K562 (cell line): ENCODE measurements at regions not wholly inside any gene's neighbourhood (a gene's known extent, or its start where the extent isn't known, plus 50 kb on each side); places are given as distances from the start of the nearest gene placed in this dataset.

Source experiments
- ATAC-seq: fragments of 200-7000 bp; cut with Tn5 transposase; 3 replicates; pipeline ENCODE4 v1.9.1; 2020; ENCODE audit warnings: moderate library complexity
- BruUV-seq: library from RNA; stranded (reverse); fragments of 400-500 nt; replicated peaks from 2 replicates; lab custom pipeline; 2021; lab: Mats Ljungman, UMichigan
- CTCF ChIA-PET: fragments of 300-600 bp; formaldehyde crosslinking; extraction: SDS; loops from one replicate; lab custom pipeline; 2021; ENCODE audit warnings: low intra/inter-chr PET ratio; lab: Yijun Ruan, JAX
- POLR2A ChIA-PET: fragments of 300-600, 350-650 bp; sonication (Branson Sonifier 250); formaldehyde crosslinking; extraction: SDS; loops from one replicate; lab custom pipeline; 2021; ENCODE audit warnings: antibody characterized with exemption, inconsistent platforms; lab: Yijun Ruan, JAX
- DNase-seq, 4 experiments: peaks; one replicate each; pipeline versions ENCODE4 v3.0.0 to v3.0.0-alpha.2; 2011 to 2018; ENCODE audit warnings: low spot score in 3 of 4, mixed read lengths in 3 of 4; ENCODE audit errors: extremely low read depth in 1 of 4
- FAIRE-seq: peaks from 2 replicates; lab custom pipeline; 2011; peaks lifted over from hg19 to GRCh38; lab: Jason Lieb, UNC
- H2AFZ ChIP-seq: 2 replicates; pipeline ENCODE4 v1.6.0; 2011; ENCODE audit warnings: low read depth, low read length, control low read depth, inconsistent platforms
- H3K27ac ChIP-seq: fragments of 200-600 bp; 3 replicates; pipeline ENCODE4 v1.8.0; 2011; ENCODE audit warnings: low read depth, mild to moderate bottlenecking, control low read depth, inconsistent platforms, low read length, moderate library complexity, mixed read lengths; ENCODE audit errors: extremely low read depth
- H3K27me3 ChIP-seq, 2 experiments: fragments of 300-600 bp in 1 of 2; 2 replicates in 1 of 2; 3 replicates in 1 of 2; pipeline versions ENCODE4 v1.6.0 to v1.8.0; 2011; ENCODE audit warnings: inconsistent platforms in 2 of 2, low read length in 2 of 2, mild to moderate bottlenecking in 1 of 2, mixed read lengths in 1 of 2, moderate library complexity in 1 of 2; ENCODE audit not compliant: control insufficient read depth in 2 of 2, insufficient read depth in 2 of 2
- H3K36me3 ChIP-seq: fragments of 300-600 bp; 3 replicates; pipeline ENCODE4 v1.8.0; 2011; ENCODE audit warnings: mild to moderate bottlenecking, low read length, inconsistent platforms; ENCODE audit not compliant: control insufficient read depth, insufficient read depth
- H3K4me1 ChIP-seq, 2 experiments: fragments of 200-600 bp in 1 of 2; replicated peaks in 1 of 2; 2 replicates in 1 of 2; 3 replicates in 1 of 2; pipeline versions ENCODE4 v1.5.1 to v1.8.0; 2011; ENCODE audit warnings: inconsistent platforms in 2 of 2, low read length in 2 of 2, mild to moderate bottlenecking in 1 of 2, mixed read lengths in 1 of 2, moderate library complexity in 1 of 2; ENCODE audit not compliant: control insufficient read depth in 2 of 2, insufficient read depth in 2 of 2
- H3K4me2 ChIP-seq: 2 replicates; pipeline ENCODE4 v1.6.1; 2011; ENCODE audit warnings: low read length, control low read depth, inconsistent platforms, mixed read lengths; ENCODE audit not compliant: insufficient read depth
- H3K4me3 ChIP-seq: fragments of 200-600 bp; sonication (generic), shearing (Covaris generic); 2 replicates; pipeline ENCODE4 v1.5.1; 2016; ENCODE audit warnings: control low read depth, inconsistent platforms
- H3K79me2 ChIP-seq: fragments of 200-600 bp; 3 replicates; pipeline ENCODE4 v1.8.0; 2011; ENCODE audit warnings: low read length, inconsistent platforms; ENCODE audit not compliant: control insufficient read depth, insufficient read depth
- H3K9ac ChIP-seq, 2 experiments: 2 replicates each; pipeline versions ENCODE4 v1.6.0 to v1.6.1; 2011; ENCODE audit warnings: low read depth in 2 of 2, low read length in 2 of 2, control low read depth in 1 of 2, inconsistent platforms in 1 of 2, mild to moderate bottlenecking in 1 of 2, mixed read lengths in 1 of 2; ENCODE audit not compliant: insufficient read depth in 1 of 2
- H3K9me1 ChIP-seq: one replicate; pipeline ENCODE4 v1.6.0; 2011; ENCODE audit warnings: inconsistent platforms, mild to moderate bottlenecking, low read length, moderate library complexity; ENCODE audit not compliant: control insufficient read depth, insufficient read depth
- H3K9me3 ChIP-seq: replicated peaks from 2 replicates; pipeline ENCODE4 v1.5.1; 2011; ENCODE audit warnings: low read depth, low read length, inconsistent platforms; ENCODE audit not compliant: control insufficient read depth, insufficient read depth
- H4K20me1 ChIP-seq: replicated peaks from 2 replicates; pipeline ENCODE4 v1.6.1; 2011; ENCODE audit warnings: low read length, inconsistent platforms, mixed read lengths; ENCODE audit not compliant: control insufficient read depth, insufficient read depth
- GABPA ChIP-seq: fragments of 200-800 bp; sonication (Bioruptor generic); conservative IDR thresholded peaks from 2 replicates; pipeline ENCODE4 v1.6.1; 2016; ENCODE audit warnings: low read depth, missing genetic modification characterization, missing compliant biosample characterization
- NCOR1 ChIP-seq: fragments of 450-650 bp; IDR thresholded peaks from 2 replicates; pipeline ENCODE4 v1.6.1; 2016; ENCODE audit warnings: mild to moderate bottlenecking, moderate library complexity
- POLR2A ChIP-seq: fragments of 450-650 bp; conservative IDR thresholded peaks from 2 replicates; pipeline ENCODE4 v1.6.1; 2016
- TBP ChIP-seq: optimal IDR thresholded peaks from 2 replicates; pipeline ENCODE3; 2011; ENCODE audit warnings: low read depth, low read length, improper control_type of control experiment
- ZFP36 ChIP-seq: fragments of 150-350 bp; IDR thresholded peaks from 2 replicates; pipeline ENCODE4 v1.6.1; 2018; ENCODE audit warnings: low read length, low read depth; ENCODE audit not compliant: partially characterized antibody
- ZNF143 ChIP-seq: sonication (generic); formaldehyde crosslinking; IDR thresholded peaks from 2 replicates; pipeline ENCODE4 v1.9.0; 2022; ENCODE audit warnings: mild to moderate bottlenecking, missing genetic modification reagents
- ZNF764 ChIP-seq: fragments of 250-450 bp; sonication (Bioruptor Pico); IDR thresholded peaks from 2 replicates; pipeline ENCODE4 v1.4.0; 2020; ENCODE audit warnings: low read depth, mild to moderate bottlenecking, moderate library complexity
- WGBS: fragments of 100-300 bp; shearing (Covaris generic); methylation state at CpG from one replicate; pipeline ENCODE4 v1.1.6; 2016; ENCODE audit warnings: low coverage, mixed read lengths; ENCODE audit not compliant: insufficient coverage; ENCODE audit errors: missing lambda C conversion rate; 5-methylcytosine and 5-hydroxymethylcytosine counted together
- in situ Hi-C: fragments of 300-500 bp; cut with MboI; formaldehyde crosslinking; loops from 4 replicates; pipeline ENCODE4 v1.15.0; 2018; ENCODE audit warnings: inconsistent platforms, mixed read lengths
- intact Hi-C: fragments of 100-400 bp; cut with micrococcal nuclease; formaldehyde crosslinking; loops from 2 replicates; pipeline ENCODE4 v1.14.2; 2022
- TF ChIP-seq, protein P1 (sequence below): fragments of 450-650 bp; formaldehyde crosslinking; IDR thresholded peaks from 2 replicates; pipeline ENCODE4 v1.4.0; 2020; ENCODE audit warnings: mild to moderate bottlenecking, moderate library complexity
- TF ChIP-seq, protein P2 (sequence below): fragments of 450-650 bp; IDR thresholded peaks from 2 replicates; pipeline ENCODE4 v1.6.1; 2017; ENCODE audit warnings: antibody characterized with exemption

DNA sequence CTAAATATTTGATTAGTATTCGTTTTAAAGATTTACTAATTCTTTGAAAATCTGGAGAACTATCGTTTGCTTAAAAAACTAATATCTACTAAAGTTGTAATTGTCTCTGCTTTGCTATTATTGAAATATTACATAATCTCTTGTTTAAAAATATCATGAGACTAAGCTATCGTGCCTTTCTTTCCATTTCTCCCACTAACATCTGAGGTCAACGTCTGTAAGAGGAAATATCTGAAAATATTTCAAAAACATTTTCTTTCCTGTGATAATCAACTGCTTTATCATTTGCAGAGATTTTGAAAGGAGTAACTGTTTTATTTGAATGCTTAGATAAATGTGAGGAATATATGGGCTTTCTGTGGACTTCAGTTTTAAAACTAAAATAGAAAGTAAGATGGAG is 694.1 kb downstream of the USP25 start (continued):
- TF ChIP-seq TBP (no peak), POLR2A (no peak), ZFP36 (no peak), NCOR1 (no peak), ZNF143 (CRISPR knock-in tag) (no peak), ZNF764 (no peak)
- TF ChIP-seq, protein P1, sequence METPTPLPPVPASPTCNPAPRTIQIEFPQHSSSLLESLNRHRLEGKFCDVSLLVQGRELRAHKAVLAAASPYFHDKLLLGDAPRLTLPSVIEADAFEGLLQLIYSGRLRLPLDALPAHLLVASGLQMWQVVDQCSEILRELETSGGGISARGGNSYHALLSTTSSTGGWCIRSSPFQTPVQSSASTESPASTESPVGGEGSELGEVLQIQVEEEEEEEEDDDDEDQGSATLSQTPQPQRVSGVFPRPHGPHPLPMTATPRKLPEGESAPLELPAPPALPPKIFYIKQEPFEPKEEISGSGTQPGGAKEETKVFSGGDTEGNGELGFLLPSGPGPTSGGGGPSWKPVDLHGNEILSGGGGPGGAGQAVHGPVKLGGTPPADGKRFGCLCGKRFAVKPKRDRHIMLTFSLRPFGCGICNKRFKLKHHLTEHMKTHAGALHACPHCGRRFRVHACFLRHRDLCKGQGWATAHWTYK = no peak
- TF ChIP-seq, all 486 proteins: peak for 0

DNA sequence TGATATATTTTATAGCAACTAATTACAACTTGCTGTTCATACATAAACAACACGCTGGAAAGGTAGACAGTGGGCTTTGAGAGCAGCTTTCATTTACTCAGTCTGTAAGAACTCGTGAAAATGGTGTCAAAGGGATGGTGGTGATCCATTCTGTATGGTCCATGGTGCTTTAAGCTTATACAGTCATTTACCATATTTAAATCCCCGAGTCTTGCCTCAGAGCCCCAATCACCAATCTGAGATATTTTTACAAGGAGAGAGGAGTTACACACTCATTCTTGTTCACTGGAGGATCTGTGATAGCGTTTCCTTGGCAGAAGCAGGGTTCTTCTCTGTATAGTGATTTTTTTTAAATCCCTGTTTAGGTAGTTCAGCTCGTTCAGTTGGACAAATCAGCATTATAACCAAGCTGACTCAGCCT is 694.6 kb downstream of the USP25 start:
- FAIRE-seq = no peak
- H3K9me3 ChIP-seq = no peaks in the 10 kb centered on the region
- CTCF ChIA-PET = no interaction called here
- no peak overlapping the region for H2AFZ ChIP-seq
- no peak for DNase-seq
- ATAC-seq = no peak
- H3K27ac ChIP-seq = no peak overlapping the region
- H3K27me3 ChIP-seq = no peaks in the 10 kb centered on the region
- H3K9ac ChIP-seq = no peak overlapping the region
- no peak overlapping the region for H3K4me3 ChIP-seq
- no peaks in the 10 kb centered on the region for H3K9me1 ChIP-seq
- 0% methylated on average over 5 of the region's 5 CpGs for WGBS
- in situ Hi-C loops = no loop called here
- H3K36me3 ChIP-seq = no peaks in the 10 kb centered on the region
- TF ChIP-seq, protein P2, sequence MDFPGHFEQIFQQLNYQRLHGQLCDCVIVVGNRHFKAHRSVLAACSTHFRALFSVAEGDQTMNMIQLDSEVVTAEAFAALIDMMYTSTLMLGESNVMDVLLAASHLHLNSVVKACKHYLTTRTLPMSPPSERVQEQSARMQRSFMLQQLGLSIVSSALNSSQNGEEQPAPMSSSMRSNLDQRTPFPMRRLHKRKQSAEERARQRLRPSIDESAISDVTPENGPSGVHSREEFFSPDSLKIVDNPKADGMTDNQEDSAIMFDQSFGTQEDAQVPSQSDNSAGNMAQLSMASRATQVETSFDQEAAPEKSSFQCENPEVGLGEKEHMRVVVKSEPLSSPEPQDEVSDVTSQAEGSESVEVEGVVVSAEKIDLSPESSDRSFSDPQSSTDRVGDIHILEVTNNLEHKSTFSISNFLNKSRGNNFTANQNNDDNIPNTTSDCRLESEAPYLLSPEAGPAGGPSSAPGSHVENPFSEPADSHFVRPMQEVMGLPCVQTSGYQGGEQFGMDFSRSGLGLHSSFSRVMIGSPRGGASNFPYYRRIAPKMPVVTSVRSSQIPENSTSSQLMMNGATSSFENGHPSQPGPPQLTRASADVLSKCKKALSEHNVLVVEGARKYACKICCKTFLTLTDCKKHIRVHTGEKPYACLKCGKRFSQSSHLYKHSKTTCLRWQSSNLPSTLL = no peak
- TF ChIP-seq GABPA (tag) = no peak
- TF ChIP-seq, all 486 proteins: peak for 0
- H3K4me2 ChIP-seq = no peak overlapping the region
- H3K79me2 ChIP-seq = no peaks in the 10 kb centered on the region
- H4K20me1 ChIP-seq = no peaks in the 10 kb centered on the region
- no peaks in the 10 kb centered on the region for H3K4me1 ChIP-seq
- POLR2A ChIA-PET = no interaction called here
- intact Hi-C loops = no loop called here
- BruUV-seq = no TSS peak
